ENCODE measurements at regions not wholly inside any gene's neighbourhood (a gene's known extent, or its start where the extent isn't known, plus 50 kb on each side); places are given as distances from the start of the nearest gene placed in this dataset.
"Not testable (repeated sequence)": the region's sequence is repeated elsewhere in the genome, so short reads cannot be mapped to it uniquely, and the experiment has no call there.

GRCh38 chr12:17579205-17580026, 510.6 kb downstream of the RERGL start:
- H3K9me3 ChIP-seq = no peaks in the 10 kb centered on the region
- H3K4me1 ChIP-seq = no peaks in the 10 kb centered on the region
- DNase-seq = no peak
- H3K27me3 ChIP-seq = no peaks in the 10 kb centered on the region
- no peak overlapping the region for H3K4me3 ChIP-seq
- H3K27ac ChIP-seq = no peak overlapping the region
- TF ChIP-seq, protein P1, sequence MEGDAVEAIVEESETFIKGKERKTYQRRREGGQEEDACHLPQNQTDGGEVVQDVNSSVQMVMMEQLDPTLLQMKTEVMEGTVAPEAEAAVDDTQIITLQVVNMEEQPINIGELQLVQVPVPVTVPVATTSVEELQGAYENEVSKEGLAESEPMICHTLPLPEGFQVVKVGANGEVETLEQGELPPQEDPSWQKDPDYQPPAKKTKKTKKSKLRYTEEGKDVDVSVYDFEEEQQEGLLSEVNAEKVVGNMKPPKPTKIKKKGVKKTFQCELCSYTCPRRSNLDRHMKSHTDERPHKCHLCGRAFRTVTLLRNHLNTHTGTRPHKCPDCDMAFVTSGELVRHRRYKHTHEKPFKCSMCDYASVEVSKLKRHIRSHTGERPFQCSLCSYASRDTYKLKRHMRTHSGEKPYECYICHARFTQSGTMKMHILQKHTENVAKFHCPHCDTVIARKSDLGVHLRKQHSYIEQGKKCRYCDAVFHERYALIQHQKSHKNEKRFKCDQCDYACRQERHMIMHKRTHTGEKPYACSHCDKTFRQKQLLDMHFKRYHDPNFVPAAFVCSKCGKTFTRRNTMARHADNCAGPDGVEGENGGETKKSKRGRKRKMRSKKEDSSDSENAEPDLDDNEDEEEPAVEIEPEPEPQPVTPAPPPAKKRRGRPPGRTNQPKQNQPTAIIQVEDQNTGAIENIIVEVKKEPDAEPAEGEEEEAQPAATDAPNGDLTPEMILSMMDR (IDR thresholded peaks at IDR 0.05) = no peak
- H3K36me3 ChIP-seq = no peaks in the 10 kb centered on the region

DNA sequence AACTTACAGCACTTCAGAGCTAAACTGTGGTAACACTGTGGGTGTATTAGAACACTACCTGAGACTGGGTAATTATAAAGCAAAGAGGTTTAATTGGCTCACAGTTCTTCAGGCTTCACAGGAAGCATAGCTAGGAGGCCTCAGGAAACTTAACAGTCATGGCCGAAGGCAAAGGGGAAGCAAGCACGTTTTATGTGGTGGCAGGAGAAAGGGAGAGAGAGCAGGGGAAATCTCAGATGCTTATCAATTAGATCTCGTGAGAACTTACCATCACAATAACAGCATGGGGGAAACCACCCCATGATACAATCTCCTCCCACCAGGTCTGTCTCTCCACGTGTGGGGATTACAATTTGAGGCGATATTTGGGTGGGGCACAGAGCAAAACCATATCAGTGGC, 512.6 kb downstream of the RERGL start:
- no peak for DNase-seq
- TF ChIP-seq, protein P1 (IDR thresholded peaks at IDR 0.05) = no peak
- TF ChIP-seq POLR2A (IDR thresholded peaks at IDR 0.05) = no peak
- Histone ChIP-seq H3K9me3 (no peaks in the 10 kb centered on the region), H3K27me3 (no peaks in the 10 kb centered on the region), H3K27ac (no peak overlapping the region), H3K4me3 (no peak overlapping the region), H3K36me3 (no peaks in the 10 kb centered on the region), H3K4me1 (no peaks in the 10 kb centered on the region)

DNA sequence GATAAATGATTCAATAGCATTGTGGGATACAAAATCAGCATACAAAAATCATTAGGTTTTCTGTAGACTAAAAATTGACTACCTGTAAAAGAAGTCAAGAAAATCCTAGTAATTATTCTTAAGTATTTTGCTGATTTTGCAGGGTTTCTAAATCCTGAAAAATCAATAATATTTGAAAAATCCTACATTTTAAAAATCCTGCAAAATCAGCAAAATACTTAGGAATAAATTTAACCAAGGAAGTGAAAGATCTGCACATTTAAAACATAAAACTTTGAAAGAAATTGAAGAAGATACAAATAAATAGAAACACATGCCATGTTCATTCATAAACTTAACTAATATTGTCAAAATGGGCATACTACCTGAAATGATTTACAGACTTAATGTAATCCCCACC, 517.7 kb downstream of the RERGL start:
- H3K4me3 ChIP-seq = no peak overlapping the region
- H3K4me1 ChIP-seq = no peaks in the 10 kb centered on the region
- H3K36me3 ChIP-seq = no peaks in the 10 kb centered on the region
- TF ChIP-seq POLR2A (IDR thresholded peaks at IDR 0.05) = no peak
- TF ChIP-seq, protein P1 (IDR thresholded peaks at IDR 0.05) = no peak
- H3K27ac ChIP-seq = no peak overlapping the region
- no peaks in the 10 kb centered on the region for H3K27me3 ChIP-seq
- no peak for DNase-seq
- H3K9me3 ChIP-seq = no peaks in the 10 kb centered on the region

DNA sequence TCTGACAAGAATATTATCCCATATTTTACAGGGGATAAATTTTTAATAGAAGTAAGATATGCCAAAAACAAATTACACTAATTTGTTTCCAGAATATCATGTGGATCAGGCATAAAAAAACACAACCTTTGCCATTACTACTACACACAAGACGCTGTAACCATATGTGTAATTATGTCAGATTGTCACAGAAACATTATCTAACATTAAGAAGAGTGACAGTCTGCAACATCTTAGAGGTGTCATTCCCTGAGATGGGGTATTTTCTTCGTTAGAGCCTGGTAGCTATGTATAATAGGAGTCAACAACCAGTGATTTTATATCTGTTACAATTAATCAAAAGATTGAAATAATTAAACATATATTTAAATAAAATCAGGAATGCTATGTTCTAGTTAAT, 518.9 kb downstream of the RERGL start:
- no peak for TF ChIP-seq POLR2A (IDR thresholded peaks at IDR 0.05)
- TF ChIP-seq, protein P1 (IDR thresholded peaks at IDR 0.05) = no peak
- Histone ChIP-seq H3K27me3 (no peaks in the 10 kb centered on the region), H3K9me3 (no peaks in the 10 kb centered on the region), H3K4me1 (no peaks in the 10 kb centered on the region), H3K27ac (no peak overlapping the region), H3K36me3 (no peaks in the 10 kb centered on the region), H3K4me3 (no peak overlapping the region)
- no peak for DNase-seq

- H3K4me3 ChIP-seq, DNase-seq, H3K27me3 ChIP-seq, H3K9me3 ChIP-seq, H3K27ac ChIP-seq, H3K36me3 ChIP-seq, H3K4me1 ChIP-seq: not testable (repeated sequence)
These were observed 525.4 kb downstream of the RERGL start for GRCh38 chr12:17564630-17565029.

DNA sequence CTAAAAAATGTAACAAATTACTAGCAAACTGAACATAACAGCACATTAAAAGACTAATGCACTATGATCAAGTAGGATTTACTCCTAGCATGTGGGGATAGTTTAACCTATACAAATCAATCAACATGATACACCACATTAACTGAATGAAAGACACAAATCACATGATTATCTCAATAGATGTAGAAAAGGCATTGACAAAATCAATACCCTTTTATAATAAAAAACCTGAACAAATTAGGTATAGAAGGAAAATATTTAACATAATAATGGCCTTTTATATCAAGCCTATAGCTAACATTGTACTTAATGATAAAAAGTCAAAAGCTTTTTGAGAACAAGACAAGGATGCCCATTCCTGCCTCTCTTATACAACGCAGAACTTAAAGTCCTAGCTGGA, 540.0 kb downstream of the RERGL start:
- H3K27me3 ChIP-seq = no peaks in the 10 kb centered on the region
- no peak for DNase-seq
- TF ChIP-seq POLR2A (IDR thresholded peaks at IDR 0.05) = no peak
- TF ChIP-seq, protein P1 (IDR thresholded peaks at IDR 0.05) = no peak
- no peaks in the 10 kb centered on the region for H3K9me3 ChIP-seq
- H3K36me3 ChIP-seq = no peaks in the 10 kb centered on the region
- no peaks in the 10 kb centered on the region for H3K4me1 ChIP-seq
- no peak overlapping the region for H3K4me3 ChIP-seq
- H3K27ac ChIP-seq = no peak overlapping the region

Measured in Peyer's patch (tissue), 4 donors.